Stimulated activated CD8-positive, alpha-beta memory T cell treated with anti-CD3 and anti-CD28 coated beads, Interleukin-7, amount 100 ng/mL, for 24 hours (primary cell): ENCODE measurements at regions not wholly inside any gene's neighbourhood (a gene's known extent, or its start where the extent isn't known, plus 50 kb on each side); places are given as distances from the start of the nearest gene placed in this dataset.
"Not testable (repeated sequence)": the region's sequence is repeated elsewhere in the genome, so short reads cannot be mapped to it uniquely, and the experiment has no call there.

Experiments
- DNase-seq: peaks from one replicate; pipeline ENCODE4 v3.0.0-alpha.2; 2020; ENCODE audit warnings: low read depth

GRCh38 chr10:46202405-46202804, 84.4 kb upstream of the ANTXRL start:
- not testable (repeated sequence) for DNase-seq

DNA sequence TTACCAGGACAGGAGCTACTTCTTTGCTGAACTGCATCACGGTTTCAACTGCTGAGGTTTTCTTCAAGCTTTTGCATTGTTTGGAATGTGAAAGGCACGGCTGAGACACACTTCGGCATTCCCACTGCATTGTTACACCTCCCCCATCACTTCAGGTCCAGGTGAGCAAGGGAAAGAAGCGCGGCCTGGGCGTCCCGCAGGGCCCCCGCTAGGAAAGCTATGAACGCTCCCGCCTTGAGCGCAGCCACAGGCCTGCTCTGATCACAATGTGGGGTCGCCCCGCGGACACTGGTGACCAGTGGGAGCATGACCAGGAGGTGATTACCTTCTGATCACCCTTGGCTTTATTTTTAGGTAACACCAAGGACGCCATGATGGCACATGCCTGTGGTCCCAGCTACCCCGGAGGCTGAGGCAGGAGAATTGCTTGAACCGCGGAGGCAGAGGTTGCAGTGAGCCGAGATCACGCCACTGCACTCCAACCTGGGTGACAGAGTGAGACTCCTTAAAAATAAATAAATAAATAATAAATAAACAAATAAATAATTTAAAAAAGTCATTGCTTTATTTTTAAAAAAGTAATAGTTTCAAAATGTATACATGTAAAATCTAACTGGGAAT, 82.2 kb upstream of the ANTXRL start:
- not testable (repeated sequence) for DNase-seq

DNA sequence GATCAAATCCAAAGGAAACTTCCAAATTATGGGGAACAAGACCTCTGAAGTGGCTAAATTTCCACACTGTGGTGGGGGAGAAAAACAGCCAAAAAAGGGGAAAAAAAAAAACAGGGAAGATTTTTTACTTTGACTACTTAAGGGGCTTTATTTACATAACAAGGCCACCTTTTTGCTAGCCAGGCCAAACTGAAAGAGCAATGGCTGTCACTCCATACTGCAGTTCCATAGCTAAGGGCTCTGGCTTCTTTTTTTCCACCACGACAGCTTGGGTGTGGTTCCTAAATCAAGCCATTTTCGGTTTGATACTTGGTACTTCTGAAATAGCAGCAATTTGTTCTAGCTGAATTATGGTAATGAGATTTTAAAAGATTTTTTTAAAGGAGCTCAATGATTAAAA, 76.4 kb upstream of the ANTXRL start:
- not testable (repeated sequence) for DNase-seq

- DNase-seq, result no peak
These were observed 71.4 kb upstream of the ANTXRL start for GRCh38 chr10:46215426-46215825.

DNA sequence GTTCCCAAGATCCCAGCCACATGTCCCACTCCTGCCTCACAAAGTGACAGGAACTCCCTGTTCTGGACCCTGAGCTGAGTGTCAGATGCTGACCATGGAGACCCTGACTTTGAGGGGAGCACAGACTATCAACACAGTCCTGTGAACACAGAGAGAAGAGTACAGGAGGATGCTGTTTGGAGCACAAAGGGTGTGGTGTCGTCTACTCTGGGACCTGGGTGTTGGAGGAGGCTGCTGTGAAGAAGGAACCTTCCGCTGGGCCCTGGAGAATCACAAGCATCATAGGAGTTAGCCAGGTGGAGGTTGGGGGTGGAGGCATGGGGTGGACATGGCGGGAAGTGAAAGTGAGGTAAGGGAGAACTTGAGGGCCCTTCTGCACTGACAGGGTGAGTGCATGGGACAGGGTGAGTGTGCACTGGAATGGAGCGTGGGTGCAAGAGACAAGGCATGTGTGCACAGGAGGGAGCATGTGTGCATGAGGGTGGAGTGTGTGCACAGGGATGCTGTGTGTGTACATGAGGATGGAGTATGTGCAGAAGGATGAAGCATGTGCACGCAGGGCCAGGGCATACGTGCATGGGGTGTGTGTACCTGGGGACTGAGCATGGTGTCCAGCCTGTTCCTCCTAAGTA, 70.7 kb upstream of the ANTXRL start:
- no peak for DNase-seq

DNA sequence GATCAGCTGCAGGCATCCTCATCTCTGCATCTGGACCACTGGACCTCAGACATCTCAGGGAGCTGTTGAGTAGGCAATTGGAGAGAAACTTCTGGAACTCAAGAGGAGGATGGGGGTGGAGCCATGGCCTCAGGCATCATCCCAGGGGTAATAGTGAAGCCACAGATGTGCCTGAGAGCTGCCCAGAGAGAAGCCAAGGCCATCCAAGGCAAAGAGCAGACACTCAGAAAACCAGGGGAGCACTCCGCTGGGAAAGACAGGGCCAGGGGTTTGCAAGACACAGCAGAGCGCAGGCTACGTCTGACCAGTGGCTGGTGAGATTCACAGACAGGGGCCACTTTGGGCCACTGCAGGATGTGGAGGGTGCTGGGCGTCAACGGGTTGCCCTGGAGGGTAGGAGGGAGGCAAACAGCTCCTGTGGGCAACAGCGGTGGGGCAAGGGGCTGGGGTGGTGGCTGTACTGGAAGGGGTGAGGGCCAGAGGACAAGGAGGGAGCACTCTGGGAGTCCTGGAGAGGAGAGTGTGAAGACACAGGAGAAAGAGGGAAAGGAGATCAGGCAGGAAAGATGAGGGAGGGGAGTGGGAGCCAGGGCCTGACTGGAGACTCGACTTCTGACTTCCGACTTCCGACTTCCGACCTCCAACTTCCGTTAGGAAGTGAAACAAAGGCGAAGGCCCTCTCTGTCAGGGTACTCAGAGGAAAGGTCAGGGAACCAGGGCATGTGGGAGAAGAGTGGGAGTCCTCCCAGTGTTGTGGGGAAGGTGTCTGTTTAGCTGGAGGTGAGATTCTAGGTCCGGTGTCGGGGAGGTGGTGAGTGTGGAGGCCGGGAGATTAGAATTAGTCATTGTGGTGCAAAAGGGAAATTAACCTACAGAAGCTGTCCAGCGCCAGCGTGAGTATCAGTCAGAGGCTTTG, 69.7 kb upstream of the ANTXRL start:
- DNase-seq, result no peak

DNA sequence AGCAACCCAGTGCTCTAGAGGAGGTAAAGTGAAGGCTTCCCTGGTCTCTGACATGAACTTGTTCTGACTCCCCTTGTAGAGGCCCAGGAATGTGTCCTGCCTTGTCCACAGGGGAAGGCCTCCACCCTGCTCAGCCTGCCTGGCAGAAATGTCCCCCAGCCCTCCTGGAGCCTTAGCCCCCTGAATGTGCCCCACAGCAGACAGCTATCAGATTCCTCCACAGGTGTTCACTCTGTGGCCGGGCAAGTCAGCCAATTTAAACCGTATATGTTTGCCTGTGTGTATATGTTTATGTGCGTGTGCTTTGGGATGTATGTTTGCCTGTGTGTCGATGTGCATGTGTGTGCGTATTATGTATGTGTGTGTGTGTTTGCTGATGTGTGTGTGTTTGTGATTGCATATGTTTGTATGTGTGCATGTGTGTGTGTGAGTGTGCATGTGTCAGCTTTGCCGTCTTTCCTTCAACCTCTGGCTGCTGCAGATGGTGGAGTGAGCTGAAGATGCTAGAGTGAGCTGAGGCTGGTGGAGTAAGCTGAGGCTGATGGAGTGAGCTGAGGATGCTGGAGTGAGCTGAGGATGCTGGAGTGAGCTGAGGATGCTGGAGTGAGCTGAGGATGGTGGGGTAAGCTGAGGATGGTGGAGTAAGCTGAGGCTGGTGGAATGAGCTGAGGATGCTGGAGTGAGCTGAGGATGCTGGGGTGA, 68.9 kb upstream of the ANTXRL start:
- DNase-seq, result no peak

DNA sequence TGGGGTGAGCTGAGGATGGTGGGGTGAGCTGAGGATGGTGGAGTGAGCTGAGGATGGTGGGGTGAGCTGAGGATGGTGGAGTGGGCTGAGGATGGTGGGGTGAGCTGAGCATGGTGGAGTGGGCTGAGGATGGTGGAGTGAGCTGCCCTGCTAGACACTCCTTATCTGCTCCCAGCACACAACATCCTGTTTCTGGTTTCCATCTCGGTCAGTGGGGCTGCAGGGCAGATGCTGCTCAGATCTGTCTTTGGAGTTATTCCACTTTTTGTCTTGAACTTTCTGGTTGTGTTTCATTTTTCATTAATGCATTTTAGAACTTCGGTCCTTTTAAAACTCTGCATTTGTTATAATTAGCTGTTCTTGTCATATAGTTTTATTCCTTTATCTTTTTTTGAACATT, 67.9 kb upstream of the ANTXRL start:
- DNase-seq, result no peak

GRCh38 chr10:46219431-46219990, 67.3 kb upstream of the ANTXRL start:
- not testable (repeated sequence) for DNase-seq

GRCh38 chr10:46220187-46220586, 66.6 kb upstream of the ANTXRL start:
- DNase-seq, result no peak

DNA sequence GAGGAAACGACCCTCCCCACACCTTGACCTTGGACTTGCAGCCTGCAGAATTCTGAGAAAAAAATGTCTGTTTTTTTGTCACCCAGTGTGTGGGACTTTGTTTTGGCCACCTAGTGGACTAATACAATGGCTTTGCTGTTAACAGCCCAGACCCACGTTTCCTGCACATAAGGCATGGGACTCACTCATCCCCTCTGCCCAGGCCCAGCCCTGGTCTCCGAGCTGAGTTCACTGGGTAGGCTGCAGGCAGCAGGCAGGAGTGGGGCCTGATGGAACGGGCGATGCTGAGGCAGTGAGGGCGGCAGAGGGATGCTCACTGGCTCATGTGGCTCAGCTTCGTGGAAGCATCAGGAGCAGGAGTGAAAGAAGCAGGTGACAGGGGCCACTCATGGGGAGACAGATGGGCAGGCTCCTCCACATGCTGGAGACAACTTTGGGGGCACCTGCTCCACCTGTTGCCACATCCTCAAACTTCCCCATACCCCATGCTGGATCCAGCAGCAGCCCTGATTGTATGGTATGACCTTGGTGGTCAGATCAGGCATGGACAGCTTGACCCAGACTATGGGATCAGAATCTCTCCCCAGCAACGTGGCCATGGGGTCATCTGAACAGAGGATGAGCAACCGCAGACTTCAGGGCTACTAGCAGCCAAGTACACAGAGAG, 65.8 kb upstream of the ANTXRL start:
- DNase-seq, result no peak

GRCh38 chr10:46222364-46222935, 64.3 kb upstream of the ANTXRL start:
- no peak for DNase-seq

DNA sequence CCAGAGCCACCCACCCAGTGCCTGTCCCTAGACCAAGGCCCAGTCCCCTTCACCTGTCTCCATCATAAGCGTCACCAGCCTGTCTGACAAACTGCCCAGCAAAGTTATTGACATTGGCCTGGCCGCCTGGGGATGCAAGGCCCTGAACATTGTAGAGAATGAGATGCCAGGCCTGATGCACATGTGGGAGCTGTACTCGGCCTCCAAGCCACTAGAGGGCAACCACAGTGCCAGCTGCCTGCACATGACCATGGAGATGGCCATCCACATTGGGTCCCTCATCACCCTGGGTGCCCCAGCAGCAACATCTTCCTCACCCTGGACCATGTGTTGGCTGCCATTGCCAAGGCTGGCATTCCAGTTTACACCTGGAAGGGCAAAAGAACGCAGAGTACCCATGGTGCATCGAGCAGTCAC, 63.7 kb upstream of the ANTXRL start:
- DNase-seq, result no peak

GRCh38 chr10:46223626-46224413, 63.0 kb upstream of the ANTXRL start:
- DNase-seq, result no peak

- no peak for DNase-seq
These were observed 62.4 kb upstream of the ANTXRL start for GRCh38 chr10:46224414-46224682.

DNA sequence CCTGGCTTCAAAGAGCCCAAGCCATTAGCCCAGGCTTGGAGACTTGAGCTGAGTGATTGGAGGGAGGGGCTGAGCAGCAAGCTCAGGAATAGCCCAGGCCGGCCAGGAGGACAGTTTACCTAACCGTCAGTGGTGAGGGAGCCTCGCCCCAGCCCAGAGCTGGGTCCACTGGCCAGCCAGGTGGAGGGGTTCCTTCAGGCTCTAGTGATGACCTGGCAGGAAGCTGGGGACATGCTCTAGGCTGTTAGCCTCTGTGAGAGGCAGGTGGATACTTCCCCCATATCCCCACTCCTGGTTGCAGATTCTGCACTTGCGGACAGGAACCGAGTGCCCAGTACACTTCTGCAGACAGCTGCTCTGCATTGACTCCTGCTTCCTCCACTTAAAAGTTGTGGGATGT, 61.2 kb upstream of the ANTXRL start:
- DNase-seq, result no peak

- DNase-seq, result no peak
These were observed 60.6 kb upstream of the ANTXRL start for GRCh38 chr10:46226232-46226631.

- no peak for DNase-seq
These were observed 59.8 kb upstream of the ANTXRL start for GRCh38 chr10:46226900-46227558.

GRCh38 chr10:46227571-46227935, 59.2 kb upstream of the ANTXRL start:
- DNase-seq, result no peak

DNA sequence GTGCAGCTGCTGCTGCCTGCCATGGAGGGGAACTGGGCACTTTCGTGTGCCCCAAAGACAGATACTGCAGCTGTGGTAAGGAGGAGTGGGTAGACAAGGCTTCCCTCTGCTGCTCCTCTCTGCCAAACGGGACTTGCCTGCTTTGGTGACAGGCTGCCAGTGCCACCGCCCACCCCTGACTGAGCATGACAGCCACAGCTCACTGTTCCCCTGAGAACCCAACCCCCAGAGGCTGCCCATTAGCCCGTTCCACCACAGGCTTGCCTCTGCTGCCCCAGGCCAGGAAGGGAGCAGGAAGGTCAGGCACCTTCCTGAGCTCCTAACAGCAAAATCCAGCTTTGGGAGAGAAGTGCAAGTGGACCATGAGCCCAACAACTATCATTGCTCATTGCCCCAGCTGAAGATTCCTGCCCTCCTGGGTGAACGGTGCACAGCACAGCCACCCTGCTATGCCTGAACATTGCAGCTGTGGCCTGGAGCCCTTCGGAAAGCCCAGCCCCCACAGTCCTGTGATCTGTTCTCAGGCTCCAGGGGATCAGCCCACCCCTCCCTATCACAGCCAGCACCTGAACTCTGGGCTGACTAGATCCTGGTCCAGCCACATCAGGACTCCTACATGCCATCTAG, 58.7 kb upstream of the ANTXRL start:
- DNase-seq, result no peak
